ENCODE measurements at regions not wholly inside any gene's neighbourhood (a gene's known extent, or its start where the extent isn't known, plus 50 kb on each side); places are given as distances from the start of the nearest gene placed in this dataset.

DNA sequence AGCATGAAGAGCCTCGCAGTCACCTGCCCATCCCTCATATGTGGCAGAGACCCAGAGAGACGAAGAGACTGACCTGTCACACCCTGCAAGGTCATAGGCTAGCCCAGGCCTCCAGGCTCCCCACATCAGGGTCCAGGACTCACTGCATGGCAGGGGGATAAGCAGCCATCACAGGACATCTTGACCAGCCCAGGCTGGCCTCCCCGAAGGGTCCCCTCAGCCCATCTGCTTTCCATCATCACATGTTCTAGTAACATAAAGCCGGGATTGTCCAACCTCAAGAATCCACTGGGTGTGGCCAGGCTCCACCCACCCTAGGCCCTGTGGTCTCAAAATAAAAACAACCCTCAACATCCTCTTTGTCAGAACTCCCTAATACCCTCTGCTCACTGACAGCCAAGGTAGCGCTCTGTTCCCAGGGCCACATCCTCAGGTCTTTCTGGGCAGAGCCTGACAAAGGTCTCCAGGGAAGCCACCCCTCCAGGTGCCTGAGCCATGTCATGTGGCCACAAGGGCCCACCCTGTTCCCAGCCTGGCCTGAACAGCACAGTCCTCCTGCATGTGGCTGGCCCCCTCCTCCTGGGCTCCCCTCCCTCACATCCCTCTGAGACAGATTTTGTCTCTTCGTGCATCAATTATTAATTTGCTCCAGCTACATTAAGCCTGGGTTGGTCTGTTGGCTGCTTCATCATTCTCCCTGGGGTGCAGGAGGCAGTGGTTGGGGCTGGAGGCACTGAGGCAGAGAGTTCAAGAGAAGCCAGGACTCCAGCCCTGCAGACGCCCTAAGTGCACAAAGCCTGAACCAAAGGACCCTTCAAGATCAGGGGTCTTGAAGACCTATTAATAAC lies 131.8 kb upstream of the UNC5B start:
- no peak for TF ChIP-seq POLR2A (IDR thresholded peaks at IDR 0.05)
- TF ChIP-seq, protein P1, sequence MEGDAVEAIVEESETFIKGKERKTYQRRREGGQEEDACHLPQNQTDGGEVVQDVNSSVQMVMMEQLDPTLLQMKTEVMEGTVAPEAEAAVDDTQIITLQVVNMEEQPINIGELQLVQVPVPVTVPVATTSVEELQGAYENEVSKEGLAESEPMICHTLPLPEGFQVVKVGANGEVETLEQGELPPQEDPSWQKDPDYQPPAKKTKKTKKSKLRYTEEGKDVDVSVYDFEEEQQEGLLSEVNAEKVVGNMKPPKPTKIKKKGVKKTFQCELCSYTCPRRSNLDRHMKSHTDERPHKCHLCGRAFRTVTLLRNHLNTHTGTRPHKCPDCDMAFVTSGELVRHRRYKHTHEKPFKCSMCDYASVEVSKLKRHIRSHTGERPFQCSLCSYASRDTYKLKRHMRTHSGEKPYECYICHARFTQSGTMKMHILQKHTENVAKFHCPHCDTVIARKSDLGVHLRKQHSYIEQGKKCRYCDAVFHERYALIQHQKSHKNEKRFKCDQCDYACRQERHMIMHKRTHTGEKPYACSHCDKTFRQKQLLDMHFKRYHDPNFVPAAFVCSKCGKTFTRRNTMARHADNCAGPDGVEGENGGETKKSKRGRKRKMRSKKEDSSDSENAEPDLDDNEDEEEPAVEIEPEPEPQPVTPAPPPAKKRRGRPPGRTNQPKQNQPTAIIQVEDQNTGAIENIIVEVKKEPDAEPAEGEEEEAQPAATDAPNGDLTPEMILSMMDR (IDR thresholded peaks at IDR 0.05), result no peak
- TF ChIP-seq POLR2AphosphoS5 (IDR thresholded peaks at IDR 0.05), result no peak
